Prostate gland (tissue), 2 donors: ENCODE measurements at regions not wholly inside any gene's neighbourhood (a gene's known extent, or its start where the extent isn't known, plus 50 kb on each side); places are given as distances from the start of the nearest gene placed in this dataset.

Experiments
- POLR2A ChIP-seq: fragments of 450-650 bp; IDR thresholded peaks from one replicate; pipeline ENCODE4 v1.6.1; 2016; ENCODE audit warnings: antibody characterized with exemption, mild to moderate bottlenecking
- POLR2AphosphoS5 ChIP-seq: sonication (generic); formaldehyde crosslinking; IDR thresholded peaks from one replicate; pipeline ENCODE4 v1.6.1; 2017; ENCODE audit warnings: antibody characterized with exemption
- TF ChIP-seq, protein P1 (sequence below), 4 experiments: fragments of 200-600 bp in 2 of 4; fragments of 450-650 bp in 2 of 4; sonication (generic) in 2 of 4; IDR thresholded peaks; 1 replicate in 3 of 4; 2 replicates in 1 of 4; pipeline ENCODE4 v1.5.1; 2016 to 2019; ENCODE audit warnings: antibody characterized with exemption in 4 of 4, mild to moderate bottlenecking in 2 of 4, moderate library complexity in 2 of 4

DNA sequence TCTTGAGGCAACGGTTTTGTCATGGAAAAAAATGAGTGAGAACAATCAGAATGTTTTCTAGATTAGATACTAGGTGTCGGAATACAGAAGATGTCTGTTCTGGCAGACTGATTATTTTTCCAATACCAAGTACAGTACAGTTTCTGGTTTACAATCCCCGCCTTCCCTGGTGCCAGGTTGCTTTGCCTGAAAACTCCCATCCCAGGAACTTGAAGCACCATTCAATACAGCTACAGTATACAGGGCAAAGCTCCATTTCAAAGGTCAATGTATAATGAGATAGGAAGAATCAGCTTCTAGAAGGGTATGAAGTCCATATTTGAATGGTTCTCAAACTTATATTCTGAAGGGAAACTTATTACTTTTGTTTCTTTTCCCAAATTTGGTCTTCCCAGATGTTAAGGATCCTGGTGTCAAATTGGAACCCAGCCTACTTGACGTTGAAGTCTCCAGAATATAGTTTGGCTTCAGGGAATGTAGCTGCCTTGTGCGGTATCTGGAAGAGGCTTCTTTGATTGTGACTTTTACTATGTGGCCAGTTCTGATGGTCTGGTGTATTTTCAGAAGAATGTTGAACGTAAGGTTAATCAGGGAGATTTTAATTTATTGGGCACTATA, 238.0 kb upstream of the ATP2B1 start:
- TF ChIP-seq, protein P1, sequence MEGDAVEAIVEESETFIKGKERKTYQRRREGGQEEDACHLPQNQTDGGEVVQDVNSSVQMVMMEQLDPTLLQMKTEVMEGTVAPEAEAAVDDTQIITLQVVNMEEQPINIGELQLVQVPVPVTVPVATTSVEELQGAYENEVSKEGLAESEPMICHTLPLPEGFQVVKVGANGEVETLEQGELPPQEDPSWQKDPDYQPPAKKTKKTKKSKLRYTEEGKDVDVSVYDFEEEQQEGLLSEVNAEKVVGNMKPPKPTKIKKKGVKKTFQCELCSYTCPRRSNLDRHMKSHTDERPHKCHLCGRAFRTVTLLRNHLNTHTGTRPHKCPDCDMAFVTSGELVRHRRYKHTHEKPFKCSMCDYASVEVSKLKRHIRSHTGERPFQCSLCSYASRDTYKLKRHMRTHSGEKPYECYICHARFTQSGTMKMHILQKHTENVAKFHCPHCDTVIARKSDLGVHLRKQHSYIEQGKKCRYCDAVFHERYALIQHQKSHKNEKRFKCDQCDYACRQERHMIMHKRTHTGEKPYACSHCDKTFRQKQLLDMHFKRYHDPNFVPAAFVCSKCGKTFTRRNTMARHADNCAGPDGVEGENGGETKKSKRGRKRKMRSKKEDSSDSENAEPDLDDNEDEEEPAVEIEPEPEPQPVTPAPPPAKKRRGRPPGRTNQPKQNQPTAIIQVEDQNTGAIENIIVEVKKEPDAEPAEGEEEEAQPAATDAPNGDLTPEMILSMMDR (IDR thresholded peaks at IDR 0.05): no peak
- TF ChIP-seq POLR2AphosphoS5 (no peak), POLR2A (no peak)
